HepG2 (cell line): ENCODE measurements at regions not wholly inside any gene's neighbourhood (a gene's known extent, or its start where the extent isn't known, plus 50 kb on each side); places are given as distances from the start of the nearest gene placed in this dataset.

Source experiments
- CENPX ChIP-seq: sonication (generic); formaldehyde crosslinking; IDR thresholded peaks from 2 replicates; pipeline ENCODE4 v1.9.0; 2021; ENCODE audit warnings: mild to moderate bottlenecking, missing genetic modification reagents, moderate library complexity
- FOXM1 ChIP-seq: sonication (generic); formaldehyde crosslinking; IDR thresholded peaks from 2 replicates; pipeline ENCODE4 v1.5.0; 2020; ENCODE audit warnings: missing genetic modification reagents
- JUNB ChIP-seq: sonication (generic); formaldehyde crosslinking; IDR thresholded peaks from 2 replicates; pipeline ENCODE4 v1.8.0; 2022; ENCODE audit warnings: missing genetic modification reagents, mild to moderate bottlenecking, borderline replicate concordance
- XBP1 ChIP-seq: sonication (generic); formaldehyde crosslinking; IDR thresholded peaks from 2 replicates; pipeline ENCODE4 v1.5.0; 2020; ENCODE audit warnings: missing genetic modification reagents
- ZBTB42 ChIP-seq: sonication (generic); formaldehyde crosslinking; IDR thresholded peaks from 2 replicates; pipeline ENCODE4 v1.5.0; 2020; ENCODE audit warnings: mild to moderate bottlenecking, missing genetic modification reagents
- ZFAT ChIP-seq: sonication (generic); formaldehyde crosslinking; conservative IDR thresholded peaks from 2 replicates; pipeline ENCODE4 v1.8.1; 2023; ENCODE audit warnings: missing genetic modification reagents, inconsistent platforms
- ZFYVE20 ChIP-seq: sonication (generic); formaldehyde crosslinking; IDR thresholded peaks from 2 replicates; pipeline ENCODE4 v1.8.0; 2023; ENCODE audit warnings: low read depth, mild to moderate bottlenecking, moderate library complexity, missing genetic modification reagents, borderline replicate concordance
- ZMYM4 ChIP-seq: sonication (generic); formaldehyde crosslinking; IDR thresholded peaks from 2 replicates; pipeline ENCODE4 v1.8.1; 2023; ENCODE audit warnings: mild to moderate bottlenecking, missing genetic modification reagents
- TF ChIP-seq, protein P1 (sequence below), 2 experiments: sonication (generic) in 1 of 2; formaldehyde crosslinking in 1 of 2; IDR thresholded peaks; 2 replicates each; pipeline versions ENCODE4 v1.6.1 to v1.9.0; 2014 to 2022; ENCODE audit warnings: antibody characterized with exemption in 1 of 2, borderline replicate concordance in 1 of 2, inconsistent platforms in 1 of 2, low read depth in 1 of 2, missing genetic modification reagents in 1 of 2
- TF ChIP-seq, protein P2 (sequence below): sonication (generic); IDR thresholded peaks from 2 replicates; pipeline ENCODE4 v1.6.1; 2016; ENCODE audit warnings: low read depth, borderline replicate concordance

DNA sequence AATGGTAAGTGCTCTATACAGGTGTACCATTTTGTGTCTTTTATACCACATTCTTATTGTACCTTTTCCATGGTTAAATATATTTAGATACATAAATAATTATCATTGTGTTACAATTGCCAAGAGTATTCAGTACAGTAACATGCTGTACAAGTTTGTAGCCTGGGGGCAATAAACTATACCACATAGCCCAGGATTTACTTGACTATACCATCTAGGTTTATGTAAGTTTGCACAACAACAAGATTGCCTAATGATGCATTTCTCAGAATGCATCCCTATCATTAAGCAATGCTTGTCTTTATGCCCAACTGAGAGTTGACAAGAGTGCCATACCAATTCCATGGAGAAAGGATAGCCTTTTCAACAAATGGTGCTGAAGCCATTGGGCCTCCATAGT lies 136.7 kb upstream of the PJA2 start (continued):
- TF ChIP-seq, protein P1, sequence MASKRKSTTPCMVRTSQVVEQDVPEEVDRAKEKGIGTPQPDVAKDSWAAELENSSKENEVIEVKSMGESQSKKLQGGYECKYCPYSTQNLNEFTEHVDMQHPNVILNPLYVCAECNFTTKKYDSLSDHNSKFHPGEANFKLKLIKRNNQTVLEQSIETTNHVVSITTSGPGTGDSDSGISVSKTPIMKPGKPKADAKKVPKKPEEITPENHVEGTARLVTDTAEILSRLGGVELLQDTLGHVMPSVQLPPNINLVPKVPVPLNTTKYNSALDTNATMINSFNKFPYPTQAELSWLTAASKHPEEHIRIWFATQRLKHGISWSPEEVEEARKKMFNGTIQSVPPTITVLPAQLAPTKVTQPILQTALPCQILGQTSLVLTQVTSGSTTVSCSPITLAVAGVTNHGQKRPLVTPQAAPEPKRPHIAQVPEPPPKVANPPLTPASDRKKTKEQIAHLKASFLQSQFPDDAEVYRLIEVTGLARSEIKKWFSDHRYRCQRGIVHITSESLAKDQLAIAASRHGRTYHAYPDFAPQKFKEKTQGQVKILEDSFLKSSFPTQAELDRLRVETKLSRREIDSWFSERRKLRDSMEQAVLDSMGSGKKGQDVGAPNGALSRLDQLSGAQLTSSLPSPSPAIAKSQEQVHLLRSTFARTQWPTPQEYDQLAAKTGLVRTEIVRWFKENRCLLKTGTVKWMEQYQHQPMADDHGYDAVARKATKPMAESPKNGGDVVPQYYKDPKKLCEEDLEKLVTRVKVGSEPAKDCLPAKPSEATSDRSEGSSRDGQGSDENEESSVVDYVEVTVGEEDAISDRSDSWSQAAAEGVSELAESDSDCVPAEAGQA (IDR thresholded peaks at IDR 0.05; ENCODE audit: low read depth), result no peak
- TF ChIP-seq, protein P1 (CRISPR knock-in tag; IDR thresholded peaks at IDR 0.05; ENCODE audit: borderline replicate concordance), result no peak
- no peak for TF ChIP-seq ZMYM4 (CRISPR knock-in tag)
- no peak for TF ChIP-seq FOXM1 (CRISPR knock-in tag)
- TF ChIP-seq, protein P2, sequence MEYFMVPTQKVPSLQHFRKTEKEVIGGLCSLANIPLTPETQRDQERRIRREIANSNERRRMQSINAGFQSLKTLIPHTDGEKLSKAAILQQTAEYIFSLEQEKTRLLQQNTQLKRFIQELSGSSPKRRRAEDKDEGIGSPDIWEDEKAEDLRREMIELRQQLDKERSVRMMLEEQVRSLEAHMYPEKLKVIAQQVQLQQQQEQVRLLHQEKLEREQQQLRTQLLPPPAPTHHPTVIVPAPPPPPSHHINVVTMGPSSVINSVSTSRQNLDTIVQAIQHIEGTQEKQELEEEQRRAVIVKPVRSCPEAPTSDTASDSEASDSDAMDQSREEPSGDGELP, result no peak
- no peak for TF ChIP-seq ZFAT
- TF ChIP-seq CENPX (CRISPR knock-in tag), result no peak
- TF ChIP-seq XBP1 (CRISPR knock-in tag), result no peak
- no peak for TF ChIP-seq ZBTB42
- TF ChIP-seq JUNB (CRISPR knock-in tag), result no peak
- no peak for TF ChIP-seq ZFYVE20 (CRISPR knock-in tag)
- TF ChIP-seq, all 625 proteins: peak for 0
